ENCODE measurements at regions not wholly inside any gene's neighbourhood (a gene's known extent, or its start where the extent isn't known, plus 50 kb on each side); places are given as distances from the start of the nearest gene placed in this dataset.

GRCh38 chr3:78163379-78163778, 1123.5 kb downstream of the ROBO2 start:
- no peak for TF ChIP-seq CTCF (IDR thresholded peaks at IDR 0.05; ENCODE audit: low read length, missing control alignments)
- no peak for DNase-seq (ENCODE audit: low read depth)
- no peak overlapping the region for H3K4me3 ChIP-seq (replicated peaks; ENCODE audit: low read depth, low read length)

GRCh38 chr3:78165876-78166275, 1126.0 kb downstream of the ROBO2 start:
- DNase-seq (ENCODE audit: low read depth) = peak; percentile 17
- H3K4me3 ChIP-seq (replicated peaks; ENCODE audit: low read depth, low read length) = no peak overlapping the region
- peak; percentile 44 for TF ChIP-seq CTCF (IDR thresholded peaks at IDR 0.05; ENCODE audit: low read length, missing control alignments)

- peak; percentile 10 for DNase-seq (ENCODE audit: low read depth)
- H3K4me3 ChIP-seq (replicated peaks; ENCODE audit: low read depth, low read length) = no peak overlapping the region
- TF ChIP-seq CTCF (IDR thresholded peaks at IDR 0.05; ENCODE audit: low read length, missing control alignments) = no peak
These were observed 1134.9 kb downstream of the ROBO2 start for GRCh38 chr3:78174821-78175220.

- TF ChIP-seq CTCF (IDR thresholded peaks at IDR 0.05; ENCODE audit: low read length, missing control alignments) = no peak
- H3K4me3 ChIP-seq (replicated peaks; ENCODE audit: low read depth, low read length) = no peak overlapping the region
- DNase-seq (ENCODE audit: low read depth) = no peak
These were observed 1137.0 kb downstream of the ROBO2 start for GRCh38 chr3:78176869-78177268.

GRCh38 chr3:78177780-78178179, 1137.9 kb downstream of the ROBO2 start:
- no peak for TF ChIP-seq CTCF (IDR thresholded peaks at IDR 0.05; ENCODE audit: low read length, missing control alignments)
- H3K4me3 ChIP-seq (replicated peaks; ENCODE audit: low read depth, low read length) = no peak overlapping the region
- DNase-seq (ENCODE audit: low read depth) = no peak

GRCh38 chr3:78178209-78178608, 1138.3 kb downstream of the ROBO2 start:
- H3K4me3 ChIP-seq (replicated peaks; ENCODE audit: low read depth, low read length) = no peak overlapping the region
- TF ChIP-seq CTCF (IDR thresholded peaks at IDR 0.05; ENCODE audit: low read length, missing control alignments) = no peak
- DNase-seq (ENCODE audit: low read depth) = no peak

GRCh38 chr3:78178740-78179363, 1139.0 kb downstream of the ROBO2 start:
- DNase-seq (ENCODE audit: low read depth) = no peak
- no peak overlapping the region for H3K4me3 ChIP-seq (replicated peaks; ENCODE audit: low read depth, low read length)
- TF ChIP-seq CTCF (IDR thresholded peaks at IDR 0.05; ENCODE audit: low read length, missing control alignments) = no peak

Measured in fibroblast of pulmonary artery (primary cell).